NCI-H1930 (cell line): ENCODE measurements at regions not wholly inside any gene's neighbourhood (a gene's known extent, or its start where the extent isn't known, plus 50 kb on each side); places are given as distances from the start of the nearest gene placed in this dataset.
"Not testable (repeated sequence)": the region's sequence is repeated elsewhere in the genome, so short reads cannot be mapped to it uniquely, and the experiment has no call there.

Source experiments
- DNase-seq, 2 experiments: peaks; one replicate each; lab custom pipeline; 2025; lab: John Stamatoyannopoulos, UW

- DNase-seq, result no peak
Observed at GRCh38 chr3:16055606-16056211, 118.8 kb upstream of the GALNT15 start.

- no peak for DNase-seq
Observed at GRCh38 chr3:16056217-16056616, 118.3 kb upstream of the GALNT15 start.

- no peak for DNase-seq
Observed at GRCh38 chr3:16058521-16058920, 116.0 kb upstream of the GALNT15 start.

- no peak for DNase-seq
Observed at GRCh38 chr3:16059081-16059537, 115.4 kb upstream of the GALNT15 start.

GRCh38 chr3:16059711-16060357 lies 114.6 kb upstream of the GALNT15 start:
- no peak for DNase-seq

- DNase-seq, result no peak
Observed at GRCh38 chr3:16060358-16060852, 114.1 kb upstream of the GALNT15 start.

- DNase-seq, result no peak
Observed at GRCh38 chr3:16060945-16061344, 113.5 kb upstream of the GALNT15 start.

- DNase-seq, result no peak
Observed at GRCh38 chr3:16061491-16061890, 113.0 kb upstream of the GALNT15 start.

- no peak for DNase-seq
Observed at GRCh38 chr3:16063603-16064002, 110.9 kb upstream of the GALNT15 start.

GRCh38 chr3:16064642-16065414 lies 109.7 kb upstream of the GALNT15 start:
- no peak for DNase-seq

- no peak for DNase-seq
Observed at GRCh38 chr3:16066545-16066944, 107.9 kb upstream of the GALNT15 start.

GRCh38 chr3:16066975-16067374 lies 107.5 kb upstream of the GALNT15 start:
- no peak for DNase-seq

GRCh38 chr3:16067837-16068471 lies 106.5 kb upstream of the GALNT15 start:
- no peak for DNase-seq

- DNase-seq, result no peak
Observed at GRCh38 chr3:16069149-16069922, 105.1 kb upstream of the GALNT15 start.

- no peak for DNase-seq
Observed at GRCh38 chr3:16070707-16071106, 103.8 kb upstream of the GALNT15 start.

- DNase-seq, result peak in 1 of 2 experiments; percentile 22
Observed at GRCh38 chr3:16071206-16071605, 103.3 kb upstream of the GALNT15 start.

GRCh38 chr3:16072420-16073110 lies 101.9 kb upstream of the GALNT15 start:
- DNase-seq, result no peak

- DNase-seq, result no peak
Observed at GRCh38 chr3:16073203-16073602, 101.3 kb upstream of the GALNT15 start.

GRCh38 chr3:16073990-16074671 lies 100.3 kb upstream of the GALNT15 start:
- DNase-seq, result not testable (repeated sequence)

GRCh38 chr3:16075647-16076046 lies 98.8 kb upstream of the GALNT15 start:
- no peak for DNase-seq
